Calu3 (cell line): ENCODE measurements at regions not wholly inside any gene's neighbourhood (a gene's known extent, or its start where the extent isn't known, plus 50 kb on each side); places are given as distances from the start of the nearest gene placed in this dataset.

Experiments
- BruUV-seq: library from RNA; stranded (reverse); fragments of 400-500 nt; replicated peaks from 2 replicates; lab custom pipeline; 2021; lab: Mats Ljungman, UMichigan
- CTCF ChIA-PET: fragments of 300-600 bp; sonication (Branson Sonifier 250); formaldehyde crosslinking; loops from one replicate; lab custom pipeline; 2022; ENCODE audit warnings: antibody characterized with exemption; lab: Charles Lee
- DNase-seq: peaks from one replicate; pipeline ENCODE4 v3.0.0; 2022
- H3K27ac Mint-ChIP-seq: one replicate; pipeline ENCODE4 v1.8.0; 2022; ENCODE audit warnings: mixed read lengths; ENCODE audit not compliant: unreplicated experiment
- H3K27me3 Mint-ChIP-seq: one replicate; pipeline ENCODE4 v1.8.0; 2022; ENCODE audit warnings: mixed read lengths; ENCODE audit not compliant: unreplicated experiment
- H3K36me3 Mint-ChIP-seq: one replicate; pipeline ENCODE4 v1.8.0; 2022; ENCODE audit warnings: mild to moderate bottlenecking, moderate library complexity, mixed read lengths; ENCODE audit not compliant: insufficient read depth, unreplicated experiment
- H3K4me1 Mint-ChIP-seq: one replicate; pipeline ENCODE4 v1.8.0; 2022; ENCODE audit warnings: mild to moderate bottlenecking, low read depth, mixed read lengths; ENCODE audit not compliant: unreplicated experiment
- H3K4me3 Mint-ChIP-seq: one replicate; pipeline ENCODE4 v1.8.0; 2022; ENCODE audit warnings: mild to moderate bottlenecking, low read depth, moderate library complexity, mixed read lengths; ENCODE audit not compliant: unreplicated experiment
- H3K9me3 Mint-ChIP-seq: one replicate; pipeline ENCODE4 v1.8.0; 2022; ENCODE audit warnings: low read depth, mixed read lengths; ENCODE audit not compliant: unreplicated experiment
- CTCF ChIP-seq: fragments of 200-600 bp; IDR thresholded peaks from one replicate; pipeline ENCODE4 v1.8.0; 2022; ENCODE audit warnings: antibody characterized with exemption; ENCODE audit not compliant: unreplicated experiment
- intact Hi-C: fragments of 100-400 bp; cut with micrococcal nuclease; formaldehyde crosslinking; loops from one replicate; pipeline ENCODE4 v1.10.0; 2022; ENCODE audit not compliant: unreplicated experiment

- BruUV-seq: no TSS peak
- Mint-ChIP-seq H3K9me3 (no peaks in the 10 kb centered on the region), H3K27ac (no peak overlapping the region), H3K36me3 (no peaks in the 10 kb centered on the region), H3K27me3 (no peaks in the 10 kb centered on the region), H3K4me1 (no peaks in the 10 kb centered on the region), H3K4me3 (no peak overlapping the region)
- CTCF ChIA-PET: no interaction called here
- intact Hi-C loops: no loop called here
- TF ChIP-seq CTCF: no peak
- DNase-seq: no peak
These were observed 109.4 kb downstream of the BARHL2 start for GRCh38 chr1:90607736-90608135.

GRCh38 chr1:90605070-90605469 lies 112.0 kb downstream of the BARHL2 start:
- no peak for DNase-seq
- Mint-ChIP-seq H3K27ac (no peak overlapping the region), H3K9me3 (no peaks in the 10 kb centered on the region), H3K36me3 (no peaks in the 10 kb centered on the region), H3K27me3 (no peaks in the 10 kb centered on the region), H3K4me1 (no peaks in the 10 kb centered on the region), H3K4me3 (no peak overlapping the region)
- TF ChIP-seq CTCF: no peak
- intact Hi-C loops: no loop called here
- no TSS peak for BruUV-seq
- CTCF ChIA-PET: no interaction called here

- Mint-ChIP-seq H3K4me1 (no peaks in the 10 kb centered on the region), H3K9me3 (peaks cover 8% of the 10 kb centered on the region), H3K27ac (no peak overlapping the region), H3K27me3 (peaks cover 7% of the 10 kb centered on the region), H3K4me3 (no peak overlapping the region), H3K36me3 (no peaks in the 10 kb centered on the region)
- DNase-seq: no peak
- intact Hi-C loops: no loop called here
- CTCF ChIA-PET: no interaction called here
- no TSS peak for BruUV-seq
- TF ChIP-seq CTCF: no peak
These were observed 123.8 kb downstream of the BARHL2 start for GRCh38 chr1:90593312-90593711.

GRCh38 chr1:90591970-90592356 lies 125.1 kb downstream of the BARHL2 start:
- TF ChIP-seq CTCF: no peak
- Mint-ChIP-seq H3K4me1 (no peaks in the 10 kb centered on the region), H3K27me3 (peaks cover 14% of the 10 kb centered on the region), H3K9me3 (peaks cover 8% of the 10 kb centered on the region), H3K27ac (no peak overlapping the region), H3K36me3 (no peaks in the 10 kb centered on the region), H3K4me3 (no peak overlapping the region)
- DNase-seq: no peak
- CTCF ChIA-PET: no interaction called here
- no TSS peak for BruUV-seq
- intact Hi-C loops: no loop called here
